ENCODE measurements at regions not wholly inside any gene's neighbourhood (a gene's known extent, or its start where the extent isn't known, plus 50 kb on each side); places are given as distances from the start of the nearest gene placed in this dataset.

- peaks cover 4% of the 10 kb centered on the region for H3K4me1 Mint-ChIP-seq
- DNase-seq (ENCODE audit: low spot score in 2 of 2, unreplicated experiment in 2 of 2) = no peak
- no peaks in the 10 kb centered on the region for H3K36me3 Mint-ChIP-seq
- H3K4me3 Mint-ChIP-seq = no peak overlapping the region
- TF ChIP-seq, protein P1, sequence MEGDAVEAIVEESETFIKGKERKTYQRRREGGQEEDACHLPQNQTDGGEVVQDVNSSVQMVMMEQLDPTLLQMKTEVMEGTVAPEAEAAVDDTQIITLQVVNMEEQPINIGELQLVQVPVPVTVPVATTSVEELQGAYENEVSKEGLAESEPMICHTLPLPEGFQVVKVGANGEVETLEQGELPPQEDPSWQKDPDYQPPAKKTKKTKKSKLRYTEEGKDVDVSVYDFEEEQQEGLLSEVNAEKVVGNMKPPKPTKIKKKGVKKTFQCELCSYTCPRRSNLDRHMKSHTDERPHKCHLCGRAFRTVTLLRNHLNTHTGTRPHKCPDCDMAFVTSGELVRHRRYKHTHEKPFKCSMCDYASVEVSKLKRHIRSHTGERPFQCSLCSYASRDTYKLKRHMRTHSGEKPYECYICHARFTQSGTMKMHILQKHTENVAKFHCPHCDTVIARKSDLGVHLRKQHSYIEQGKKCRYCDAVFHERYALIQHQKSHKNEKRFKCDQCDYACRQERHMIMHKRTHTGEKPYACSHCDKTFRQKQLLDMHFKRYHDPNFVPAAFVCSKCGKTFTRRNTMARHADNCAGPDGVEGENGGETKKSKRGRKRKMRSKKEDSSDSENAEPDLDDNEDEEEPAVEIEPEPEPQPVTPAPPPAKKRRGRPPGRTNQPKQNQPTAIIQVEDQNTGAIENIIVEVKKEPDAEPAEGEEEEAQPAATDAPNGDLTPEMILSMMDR (IDR thresholded peaks at IDR 0.05; ENCODE audit: unreplicated experiment) = no peak
- H3K27me3 Mint-ChIP-seq (ENCODE audit: low read depth) = no peaks in the 10 kb centered on the region
- H3K27ac Mint-ChIP-seq = no peak overlapping the region
- H3K9me3 Mint-ChIP-seq = no peaks in the 10 kb centered on the region
These were observed 583.9 kb upstream of the TBX3 start for GRCh38 chr12:115267891-115268290.

DNA sequence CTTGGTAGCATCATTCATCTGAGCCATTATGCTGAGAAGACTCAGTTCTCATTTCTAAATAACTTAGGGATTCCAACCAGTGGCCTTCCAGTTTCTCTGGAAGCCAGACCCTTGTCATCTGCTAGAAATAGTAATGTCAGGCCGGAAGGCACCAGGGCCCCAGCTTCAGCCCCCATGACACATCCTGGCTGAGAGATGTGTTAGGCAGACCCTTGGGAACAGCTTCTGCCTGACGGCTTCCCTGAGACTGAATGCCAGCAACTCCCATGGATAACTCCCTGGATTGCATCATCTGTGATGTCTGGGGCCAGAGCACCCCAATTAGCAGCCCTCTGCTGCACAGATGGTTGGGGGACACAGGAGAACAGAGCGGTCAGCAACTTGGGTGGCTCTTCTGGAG is 583.5 kb upstream of the TBX3 start:
- no peaks in the 10 kb centered on the region for H3K27me3 Mint-ChIP-seq (ENCODE audit: low read depth)
- TF ChIP-seq, protein P1 (IDR thresholded peaks at IDR 0.05; ENCODE audit: unreplicated experiment) = no peak
- H3K27ac Mint-ChIP-seq = no peak overlapping the region
- no peaks in the 10 kb centered on the region for H3K36me3 Mint-ChIP-seq
- no peak overlapping the region for H3K4me3 Mint-ChIP-seq
- peaks cover 4% of the 10 kb centered on the region for H3K4me1 Mint-ChIP-seq
- no peaks in the 10 kb centered on the region for H3K9me3 Mint-ChIP-seq
- DNase-seq (ENCODE audit: low spot score in 2 of 2, unreplicated experiment in 2 of 2) = no peak

DNA sequence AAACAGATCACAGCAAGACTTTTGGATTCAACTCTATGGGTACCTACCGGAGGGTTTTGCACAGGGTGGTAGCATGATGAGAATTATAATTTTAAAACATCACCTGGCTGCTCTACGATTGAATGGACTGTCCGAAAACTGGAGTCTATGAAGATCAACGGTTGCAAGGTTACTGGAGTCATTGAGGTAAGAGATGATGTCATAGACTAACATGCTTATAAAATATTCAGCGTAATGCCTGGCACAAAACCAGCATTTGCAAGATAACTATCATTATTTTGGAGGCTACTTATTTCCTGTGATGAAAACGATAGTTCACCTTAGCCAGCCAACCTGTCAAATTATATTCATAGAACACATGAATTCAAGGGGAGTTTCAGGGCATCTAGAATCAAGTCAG is 580.6 kb upstream of the TBX3 start:
- Mint-ChIP-seq H3K4me1 (peaks cover 28% of the 10 kb centered on the region), H3K27ac (no peak overlapping the region), H3K4me3 (no peak overlapping the region), H3K36me3 (no peaks in the 10 kb centered on the region), H3K9me3 (no peaks in the 10 kb centered on the region), H3K27me3 (ENCODE audit: low read depth) (no peaks in the 10 kb centered on the region)
- DNase-seq (ENCODE audit: low spot score in 2 of 2, unreplicated experiment in 2 of 2) = no peak
- TF ChIP-seq, protein P1 (IDR thresholded peaks at IDR 0.05; ENCODE audit: unreplicated experiment) = no peak

- TF ChIP-seq, protein P1 (IDR thresholded peaks at IDR 0.05; ENCODE audit: unreplicated experiment) = no peak
- DNase-seq (ENCODE audit: low spot score in 2 of 2, unreplicated experiment in 2 of 2) = no peak
- H3K4me3 Mint-ChIP-seq = no peak overlapping the region
- H3K27ac Mint-ChIP-seq = peak overlapping the region; percentile 55
- no peaks in the 10 kb centered on the region for H3K9me3 Mint-ChIP-seq
- peaks cover 42% of the 10 kb centered on the region for H3K4me1 Mint-ChIP-seq
- H3K36me3 Mint-ChIP-seq = no peaks in the 10 kb centered on the region
- H3K27me3 Mint-ChIP-seq (ENCODE audit: low read depth) = no peaks in the 10 kb centered on the region
These were observed 577.9 kb upstream of the TBX3 start for GRCh38 chr12:115261691-115262398.

- peak overlapping the region; percentile 55 for H3K27ac Mint-ChIP-seq
- no peak for DNase-seq (ENCODE audit: low spot score in 2 of 2, unreplicated experiment in 2 of 2)
- no peak overlapping the region for H3K4me3 Mint-ChIP-seq
- H3K36me3 Mint-ChIP-seq = no peaks in the 10 kb centered on the region
- H3K4me1 Mint-ChIP-seq = peaks cover 43% of the 10 kb centered on the region
- H3K27me3 Mint-ChIP-seq (ENCODE audit: low read depth) = no peaks in the 10 kb centered on the region
- TF ChIP-seq, protein P1 (IDR thresholded peaks at IDR 0.05; ENCODE audit: unreplicated experiment) = no peak
- H3K9me3 Mint-ChIP-seq = no peaks in the 10 kb centered on the region
These were observed 577.0 kb upstream of the TBX3 start for GRCh38 chr12:115260762-115261675.
